Testis (tissue), 2 donors: ENCODE measurements at regions not wholly inside any gene's neighbourhood (a gene's known extent, or its start where the extent isn't known, plus 50 kb on each side); places are given as distances from the start of the nearest gene placed in this dataset.

Source experiments
- DNase-seq: peaks from one replicate; pipeline ENCODE4 v3.0.0-alpha.2; 2019
- H3K27ac ChIP-seq, 2 donors: fragments of 200-600 bp; sonication (generic); one replicate each; pipeline ENCODE4 v1.5.1; 2019
- H3K27me3 ChIP-seq: fragments of 200-600 bp; sonication (generic); one replicate; pipeline ENCODE4 v1.5.1; 2019
- H3K36me3 ChIP-seq: fragments of 200-600 bp; sonication (generic); one replicate; pipeline ENCODE4 v1.5.1; 2017; ENCODE audit warnings: low read depth; ENCODE audit errors: missing control alignments
- H3K4me1 ChIP-seq: fragments of 200-600 bp; sonication (generic); one replicate; pipeline ENCODE4 v1.5.1; 2019
- H3K4me3 ChIP-seq, 2 donors: fragments of 200-600 bp; sonication (generic); one replicate each; pipeline ENCODE4 v1.5.1; 2017 to 2019
- H3K9me3 ChIP-seq: fragments of 200-600 bp; sonication (generic); one replicate; pipeline ENCODE4 v1.5.1; 2017
- POLR2A ChIP-seq: fragments of 450-650 bp; IDR thresholded peaks from one replicate; pipeline ENCODE4 v1.6.1; 2017; ENCODE audit warnings: antibody characterized with exemption, mild to moderate bottlenecking, moderate library complexity
- WGBS, 2 donors: methylation state at CpG; one replicate each; pipeline ENCODE4 v1.1.5; 2018; 5-methylcytosine and 5-hydroxymethylcytosine counted together
- intact Hi-C: fragments of 100-400 bp; cut with DNase I; formaldehyde crosslinking; loops from one replicate; pipeline ENCODE4 v1.15.1; 2023; ENCODE audit warnings: low total_unique reads
- TF ChIP-seq, protein P1 (sequence below), 3 experiments: fragments of 450-650 bp in 2 of 3; fragments of 200-600 bp in 1 of 3; sonication (generic) in 1 of 3; IDR thresholded peaks; one replicate each; pipeline ENCODE4 v1.5.1; 2016 to 2019; ENCODE audit warnings: antibody characterized with exemption in 3 of 3, mild to moderate bottlenecking in 2 of 3, moderate library complexity in 1 of 3

GRCh38 chr10:90988024-90988423 is 67.1 kb upstream of the ANKRD1 start:
- no peak overlapping the region for H3K4me3 ChIP-seq
- H3K27me3 ChIP-seq, result no peaks in the 10 kb centered on the region
- WGBS, 2 donors, result 95% methylated on average over 4 of the region's 4 CpGs
- H3K4me1 ChIP-seq, result no peaks in the 10 kb centered on the region
- no peaks in the 10 kb centered on the region for H3K36me3 ChIP-seq
- TF ChIP-seq, protein P1, sequence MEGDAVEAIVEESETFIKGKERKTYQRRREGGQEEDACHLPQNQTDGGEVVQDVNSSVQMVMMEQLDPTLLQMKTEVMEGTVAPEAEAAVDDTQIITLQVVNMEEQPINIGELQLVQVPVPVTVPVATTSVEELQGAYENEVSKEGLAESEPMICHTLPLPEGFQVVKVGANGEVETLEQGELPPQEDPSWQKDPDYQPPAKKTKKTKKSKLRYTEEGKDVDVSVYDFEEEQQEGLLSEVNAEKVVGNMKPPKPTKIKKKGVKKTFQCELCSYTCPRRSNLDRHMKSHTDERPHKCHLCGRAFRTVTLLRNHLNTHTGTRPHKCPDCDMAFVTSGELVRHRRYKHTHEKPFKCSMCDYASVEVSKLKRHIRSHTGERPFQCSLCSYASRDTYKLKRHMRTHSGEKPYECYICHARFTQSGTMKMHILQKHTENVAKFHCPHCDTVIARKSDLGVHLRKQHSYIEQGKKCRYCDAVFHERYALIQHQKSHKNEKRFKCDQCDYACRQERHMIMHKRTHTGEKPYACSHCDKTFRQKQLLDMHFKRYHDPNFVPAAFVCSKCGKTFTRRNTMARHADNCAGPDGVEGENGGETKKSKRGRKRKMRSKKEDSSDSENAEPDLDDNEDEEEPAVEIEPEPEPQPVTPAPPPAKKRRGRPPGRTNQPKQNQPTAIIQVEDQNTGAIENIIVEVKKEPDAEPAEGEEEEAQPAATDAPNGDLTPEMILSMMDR (IDR thresholded peaks at IDR 0.05), result no peak
- TF ChIP-seq POLR2A, result no peak
- no peaks in the 10 kb centered on the region for H3K9me3 ChIP-seq
- no peak for DNase-seq
- no peak overlapping the region for H3K27ac ChIP-seq
- intact Hi-C loops, result no loop called here

- WGBS, 2 donors, result 90 to 92% methylated on average over 5 of the region's 5 CpGs
- Histone ChIP-seq H3K4me1 (no peaks in the 10 kb centered on the region), H3K4me3 (no peak overlapping the region), H3K9me3 (no peaks in the 10 kb centered on the region), H3K27ac (no peak overlapping the region), H3K36me3 (no peaks in the 10 kb centered on the region), H3K27me3 (no peaks in the 10 kb centered on the region)
- DNase-seq, result no peak
- intact Hi-C loops, result no loop called here
- TF ChIP-seq, protein P1 (IDR thresholded peaks at IDR 0.05), result no peak
- TF ChIP-seq POLR2A, result no peak
Measured at GRCh38 chr10:90988802-90989201, 67.9 kb upstream of the ANKRD1 start.

- no peaks in the 10 kb centered on the region for H3K36me3 ChIP-seq
- no peak overlapping the region for H3K4me3 ChIP-seq
- H3K27me3 ChIP-seq, result no peaks in the 10 kb centered on the region
- DNase-seq, result no peak
- whole genome bisulfite sequencing, 2 donors, result 90 to 91% methylated on average over 3 of the region's 3 CpGs
- H3K4me1 ChIP-seq, result no peaks in the 10 kb centered on the region
- no peaks in the 10 kb centered on the region for H3K9me3 ChIP-seq
- TF ChIP-seq, protein P1 (IDR thresholded peaks at IDR 0.05), result no peak
- no peak for TF ChIP-seq POLR2A
- no peak overlapping the region for H3K27ac ChIP-seq
- intact Hi-C loops, result no loop called here
Measured at GRCh38 chr10:90989378-90989777, 68.5 kb upstream of the ANKRD1 start.

DNA sequence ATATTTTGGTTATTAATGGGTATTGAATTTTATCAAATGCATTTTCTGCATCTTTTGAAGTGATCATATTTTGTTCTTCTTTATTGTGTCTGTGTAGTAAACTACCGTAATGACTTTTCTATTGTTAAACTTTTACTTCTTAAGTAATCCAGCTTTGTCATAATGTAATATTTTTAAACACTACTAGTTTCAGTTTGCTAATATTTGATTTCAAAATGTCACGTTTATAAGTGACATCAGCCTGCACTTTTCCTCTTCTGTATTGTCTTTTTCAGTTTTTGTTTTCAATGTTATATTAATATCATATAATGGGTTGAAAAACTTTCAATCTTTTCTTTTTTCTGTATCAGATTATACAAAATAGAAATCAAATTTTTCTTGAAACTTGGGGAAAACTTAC is 71.6 kb upstream of the ANKRD1 start:
- Histone ChIP-seq H3K9me3 (no peaks in the 10 kb centered on the region), H3K36me3 (no peaks in the 10 kb centered on the region), H3K27ac (no peak overlapping the region), H3K27me3 (no peaks in the 10 kb centered on the region), H3K4me1 (no peaks in the 10 kb centered on the region), H3K4me3 (no peak overlapping the region)
- intact Hi-C loops, result no loop called here
- no peak for DNase-seq
- WGBS, 2 donors, result 69 to 88% methylated on average over 2 of the region's 2 CpGs
- TF ChIP-seq, protein P1 (IDR thresholded peaks at IDR 0.05), result no peak

- Histone ChIP-seq H3K4me3 (no peak overlapping the region), H3K27me3 (no peaks in the 10 kb centered on the region), H3K9me3 (no peaks in the 10 kb centered on the region), H3K27ac (no peak overlapping the region), H3K4me1 (no peaks in the 10 kb centered on the region), H3K36me3 (no peaks in the 10 kb centered on the region)
- WGBS, 2 donors, result 46 to 70% methylated on average over 3 of the region's 3 CpGs
- DNase-seq, result no peak
- no peak for TF ChIP-seq POLR2A
- TF ChIP-seq, protein P1 (IDR thresholded peaks at IDR 0.05), result no peak
- intact Hi-C loops, result no loop called here
Measured at GRCh38 chr10:90993340-90993739, 72.5 kb upstream of the ANKRD1 start.
